Fibroblast of lung (primary cell): ENCODE measurements at regions not wholly inside any gene's neighbourhood (a gene's known extent, or its start where the extent isn't known, plus 50 kb on each side); places are given as distances from the start of the nearest gene placed in this dataset.
"Not testable (repeated sequence)": the region's sequence is repeated elsewhere in the genome, so short reads cannot be mapped to it uniquely, and the experiment has no call there.

ENCODE experiments used
- DNase-seq, 2 donors: peaks; one replicate each; pipeline versions ENCODE4 v3.0.0 to v3.0.0-alpha.2; 2010; ENCODE audit warnings: low read depth in 2 of 2
- H2AFZ ChIP-seq: 2 replicates; pipeline ENCODE4 v1.5.1; 2012; ENCODE audit warnings: low read length, control low read depth, inconsistent platforms
- H3K27ac ChIP-seq: 2 replicates; pipeline ENCODE4 v1.5.1; 2011; ENCODE audit warnings: low read length, control low read depth; ENCODE audit not compliant: insufficient read depth
- H3K27me3 ChIP-seq: 2 replicates; pipeline ENCODE4 v1.5.1; 2011; ENCODE audit warnings: mild to moderate bottlenecking, low read length; ENCODE audit not compliant: control insufficient read depth, insufficient read depth
- H3K36me3 ChIP-seq: 2 replicates; pipeline ENCODE4 v1.5.1; 2011; ENCODE audit warnings: low read length; ENCODE audit not compliant: control insufficient read depth, insufficient read depth
- H3K4me1 ChIP-seq: 2 replicates; pipeline ENCODE4 v1.5.1; 2011; ENCODE audit warnings: low read length; ENCODE audit not compliant: control insufficient read depth, insufficient read depth; ENCODE audit errors: extremely low read depth
- H3K4me2 ChIP-seq: 2 replicates; pipeline ENCODE4 v1.5.1; 2011; ENCODE audit warnings: low read length, control low read depth; ENCODE audit not compliant: insufficient read depth; ENCODE audit errors: extremely low read depth
- H3K4me3 ChIP-seq, 4 experiments: fragments of 200-600 bp in 1 of 4; sonication (generic) in 1 of 4; replicated peaks in 1 of 4; 2 replicates each; pipeline ENCODE4 v1.5.1; 2011 to 2016; ENCODE audit warnings: low read length in 4 of 4, low read depth in 3 of 4, mild to moderate bottlenecking in 3 of 4, control low read depth in 2 of 4, inconsistent platforms in 1 of 4, mixed read lengths in 1 of 4; ENCODE audit not compliant: insufficient read depth in 1 of 4; ENCODE audit errors: control extremely low read depth in 1 of 4
- H3K79me2 ChIP-seq: 2 replicates; pipeline ENCODE4 v1.5.1; 2012; ENCODE audit warnings: mild to moderate bottlenecking, low read length, inconsistent platforms; ENCODE audit not compliant: control insufficient read depth, insufficient read depth
- H3K9ac ChIP-seq: 2 replicates; pipeline ENCODE4 v1.5.1; 2011; ENCODE audit warnings: mild to moderate bottlenecking, low read length, control low read depth; ENCODE audit not compliant: insufficient read depth
- H3K9me3 ChIP-seq: 2 replicates; pipeline ENCODE4 v1.5.1; 2012; ENCODE audit warnings: low read depth, low read length; ENCODE audit not compliant: control insufficient read depth, insufficient read depth
- H4K20me1 ChIP-seq: 2 replicates; pipeline ENCODE4 v1.5.1; 2011; ENCODE audit warnings: low read length; ENCODE audit not compliant: control insufficient read depth, insufficient read depth; ENCODE audit errors: extremely low read depth

DNA sequence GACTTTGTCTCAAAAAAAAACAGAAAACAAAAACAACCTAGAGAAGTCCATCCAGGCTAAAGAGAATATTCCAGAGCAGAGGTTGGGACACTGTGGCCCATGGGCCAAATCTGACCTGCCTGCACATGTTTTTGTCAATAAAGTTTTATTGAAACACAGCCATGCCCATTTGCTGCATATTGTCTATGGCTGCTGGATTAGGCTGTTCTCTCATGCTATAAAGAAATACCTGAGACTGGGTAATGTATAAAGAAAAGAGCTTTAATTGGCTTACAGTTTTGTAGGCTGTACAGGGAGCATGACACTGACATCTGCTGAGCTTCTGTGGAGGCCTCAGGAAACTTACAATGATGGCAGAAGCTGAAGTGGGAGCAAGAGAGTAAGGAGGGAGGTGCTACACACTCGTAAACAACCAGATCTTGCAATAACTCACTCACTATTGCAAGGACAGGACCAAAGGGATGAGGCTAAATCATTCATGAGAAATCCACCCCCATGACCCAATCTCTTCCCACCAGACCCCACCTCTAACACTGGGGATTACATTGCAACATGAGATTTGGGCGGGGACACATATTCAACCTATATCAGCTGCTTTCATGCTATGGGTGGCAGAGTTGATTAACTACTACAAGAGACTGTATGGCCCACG, 122.5 kb upstream of the KRTAP5-11 start:
- not testable (repeated sequence) for H3K4me3 ChIP-seq, H3K9ac ChIP-seq, H4K20me1 ChIP-seq, H3K4me2 ChIP-seq, DNase-seq, H3K79me2 ChIP-seq, H3K27ac ChIP-seq, H3K4me1 ChIP-seq, H3K27me3 ChIP-seq, H3K36me3 ChIP-seq, H2AFZ ChIP-seq, H3K9me3 ChIP-seq

DNA sequence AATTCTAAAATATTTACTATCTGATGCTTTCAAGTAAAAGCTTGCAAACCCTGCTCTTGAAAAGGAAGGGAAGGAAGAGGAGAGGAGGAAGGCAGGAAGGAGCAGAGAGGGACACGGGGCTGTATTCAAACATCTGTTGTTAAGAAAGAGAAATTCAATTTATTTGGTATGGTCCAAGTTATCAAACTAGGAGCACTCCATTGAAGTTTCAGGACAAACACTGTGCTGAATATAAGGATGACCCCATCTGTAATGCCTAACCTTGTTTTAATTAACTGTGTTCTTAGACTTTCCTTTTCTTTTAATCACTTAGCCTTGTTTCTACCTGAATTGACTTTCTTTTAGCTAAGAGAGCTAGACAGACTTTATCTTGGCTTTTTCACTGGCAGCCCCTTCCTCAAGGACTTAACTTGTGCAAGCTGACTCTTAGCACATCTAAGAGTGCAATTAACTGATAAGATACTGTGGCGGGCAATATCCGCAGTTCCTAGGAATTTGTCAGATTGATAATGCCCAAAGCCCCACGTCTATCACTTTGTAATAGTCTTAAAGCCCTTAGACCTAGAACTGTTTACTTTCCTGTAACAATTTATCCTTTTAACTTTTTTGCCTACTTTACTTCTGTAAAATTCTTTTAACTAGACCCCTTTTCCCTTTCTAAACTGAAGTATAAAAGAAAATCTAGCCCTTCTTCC, 123.2 kb upstream of the KRTAP5-11 start:
- DNase-seq, H3K36me3 ChIP-seq, H4K20me1 ChIP-seq, H3K9ac ChIP-seq, H3K4me1 ChIP-seq, H3K27me3 ChIP-seq, H3K79me2 ChIP-seq, H2AFZ ChIP-seq, H3K27ac ChIP-seq, H3K4me3 ChIP-seq, H3K9me3 ChIP-seq, H3K4me2 ChIP-seq: not testable (repeated sequence)

DNA sequence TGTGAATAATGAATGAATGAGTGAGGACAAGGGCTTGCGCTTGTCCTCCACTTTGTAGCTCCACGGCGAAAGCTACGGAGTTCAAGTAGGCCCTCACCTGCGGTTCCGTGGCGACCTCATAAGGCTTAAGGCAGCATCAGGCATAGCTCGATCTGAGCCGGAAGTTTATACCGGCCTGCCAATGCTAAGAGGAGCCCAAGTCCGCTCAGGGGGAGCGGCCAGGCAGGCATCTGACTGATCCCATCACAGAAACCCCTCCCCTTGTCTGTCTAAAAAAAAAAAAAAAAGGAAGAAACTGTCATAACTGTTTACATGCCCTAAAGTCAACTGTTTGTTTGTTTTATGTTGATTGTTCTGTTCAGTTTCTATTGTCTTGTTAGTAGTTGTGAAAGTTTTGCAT, 124.4 kb upstream of the KRTAP5-11 start:
- H3K4me3 ChIP-seq, H3K4me1 ChIP-seq, H3K36me3 ChIP-seq, H3K9me3 ChIP-seq, H2AFZ ChIP-seq, DNase-seq, H3K79me2 ChIP-seq, H3K9ac ChIP-seq, H4K20me1 ChIP-seq, H3K27ac ChIP-seq, H3K4me2 ChIP-seq, H3K27me3 ChIP-seq: not testable (repeated sequence)

DNA sequence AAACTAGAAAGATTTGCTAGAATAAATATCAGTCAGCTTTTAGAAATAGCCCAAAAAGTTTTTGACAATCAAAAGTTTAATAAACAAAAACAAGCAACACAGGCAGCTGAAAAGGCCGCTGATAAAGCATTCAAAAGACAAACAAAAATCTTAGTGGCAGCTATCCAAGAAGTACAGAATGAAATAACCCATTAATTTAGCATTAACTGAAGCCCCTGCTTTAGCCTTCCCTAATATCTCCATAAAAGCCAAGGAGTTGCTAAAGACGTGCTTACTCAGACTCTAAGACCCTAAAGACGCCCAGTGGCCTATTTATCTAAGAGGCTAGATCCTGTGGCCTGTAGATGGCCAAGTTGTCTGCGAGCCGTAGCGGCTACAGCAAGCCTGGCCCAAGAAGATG, 123.5 kb upstream of the DEFB108B start:
- H3K27me3 ChIP-seq, H3K4me2 ChIP-seq, H2AFZ ChIP-seq: not testable (repeated sequence)

DNA sequence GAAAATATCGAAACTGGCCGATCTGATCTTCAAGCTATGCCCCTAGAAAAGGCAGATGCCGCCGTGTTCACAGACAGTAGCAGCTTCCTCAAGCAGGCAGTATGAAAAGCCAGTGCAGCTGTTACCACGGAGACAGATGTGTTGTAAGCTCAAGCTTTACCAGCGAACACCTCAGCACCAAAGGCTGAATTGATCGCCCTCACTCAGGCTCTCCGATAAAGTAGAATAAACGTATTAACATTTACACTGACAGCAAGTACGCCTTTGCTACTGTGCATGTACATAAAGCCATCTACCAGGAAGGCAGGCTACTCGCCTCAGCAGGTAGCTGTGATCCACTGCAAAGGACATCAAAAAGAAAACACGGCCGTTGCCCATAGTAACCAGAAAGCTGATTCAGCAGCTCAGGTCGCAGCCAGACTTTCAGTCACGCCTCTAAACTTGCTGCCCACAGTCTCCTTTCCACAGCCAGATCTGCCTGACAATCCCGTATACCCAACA, 122.8 kb upstream of the DEFB108B start:
- not testable (repeated sequence) for H3K4me1 ChIP-seq, H3K4me2 ChIP-seq, H3K9ac ChIP-seq

More for the DNA sequence above, 123.5 kb upstream of the DEFB108B start:
- H3K27ac ChIP-seq, H3K79me2 ChIP-seq, H3K4me3 ChIP-seq, DNase-seq, H4K20me1 ChIP-seq, H3K36me3 ChIP-seq, H3K9me3 ChIP-seq, H3K4me1 ChIP-seq, H3K9ac ChIP-seq: not testable (repeated sequence)

DNA sequence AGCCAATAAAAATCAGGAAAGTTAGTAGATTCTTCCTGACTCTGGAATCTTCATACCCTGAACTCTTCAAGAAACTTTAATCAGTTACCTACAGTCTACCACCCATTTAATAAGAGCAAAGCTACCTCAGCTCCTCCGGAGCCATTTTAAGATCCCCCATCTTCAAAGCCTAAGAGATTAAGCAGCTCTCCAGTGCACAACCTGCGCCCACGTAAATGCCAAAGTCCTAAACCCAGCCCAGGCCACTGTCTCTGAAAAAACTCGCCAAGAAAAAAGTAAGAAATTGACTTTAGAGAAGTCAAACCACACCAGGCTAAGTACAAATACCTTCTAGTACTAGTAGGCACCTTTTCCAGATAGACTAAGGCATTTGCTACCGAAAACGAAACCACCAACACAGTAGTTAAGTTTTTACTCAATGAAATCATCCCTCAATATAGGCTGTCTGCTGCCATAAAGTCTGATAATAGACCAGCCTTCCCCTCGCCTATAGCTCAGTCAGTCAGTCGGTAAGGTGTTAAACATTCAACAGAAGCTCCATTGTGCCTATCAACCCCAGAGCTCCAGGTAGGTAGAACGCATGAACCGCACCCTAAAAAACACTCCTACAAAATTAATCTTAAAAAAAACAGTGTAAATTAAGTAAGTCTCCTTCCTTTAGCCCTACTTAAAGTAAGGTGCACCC, 122.2 kb upstream of the DEFB108B start:
- H3K4me2 ChIP-seq, H3K27me3 ChIP-seq, H3K9ac ChIP-seq, H3K4me1 ChIP-seq, H3K79me2 ChIP-seq, H3K9me3 ChIP-seq, H3K27ac ChIP-seq, H3K36me3 ChIP-seq, DNase-seq, H3K4me3 ChIP-seq, H4K20me1 ChIP-seq, H2AFZ ChIP-seq: not testable (repeated sequence)

More for the DNA sequence above, 122.8 kb upstream of the DEFB108B start:
- H3K27ac ChIP-seq, H3K9me3 ChIP-seq, H3K27me3 ChIP-seq, H4K20me1 ChIP-seq, H3K4me3 ChIP-seq, H2AFZ ChIP-seq, H3K36me3 ChIP-seq, H3K79me2 ChIP-seq: not testable (repeated sequence)
- DNase-seq, result peak; percentile 3
